ENCODE measurements at regions not wholly inside any gene's neighbourhood (a gene's known extent, or its start where the extent isn't known, plus 50 kb on each side); places are given as distances from the start of the nearest gene placed in this dataset.

DNA sequence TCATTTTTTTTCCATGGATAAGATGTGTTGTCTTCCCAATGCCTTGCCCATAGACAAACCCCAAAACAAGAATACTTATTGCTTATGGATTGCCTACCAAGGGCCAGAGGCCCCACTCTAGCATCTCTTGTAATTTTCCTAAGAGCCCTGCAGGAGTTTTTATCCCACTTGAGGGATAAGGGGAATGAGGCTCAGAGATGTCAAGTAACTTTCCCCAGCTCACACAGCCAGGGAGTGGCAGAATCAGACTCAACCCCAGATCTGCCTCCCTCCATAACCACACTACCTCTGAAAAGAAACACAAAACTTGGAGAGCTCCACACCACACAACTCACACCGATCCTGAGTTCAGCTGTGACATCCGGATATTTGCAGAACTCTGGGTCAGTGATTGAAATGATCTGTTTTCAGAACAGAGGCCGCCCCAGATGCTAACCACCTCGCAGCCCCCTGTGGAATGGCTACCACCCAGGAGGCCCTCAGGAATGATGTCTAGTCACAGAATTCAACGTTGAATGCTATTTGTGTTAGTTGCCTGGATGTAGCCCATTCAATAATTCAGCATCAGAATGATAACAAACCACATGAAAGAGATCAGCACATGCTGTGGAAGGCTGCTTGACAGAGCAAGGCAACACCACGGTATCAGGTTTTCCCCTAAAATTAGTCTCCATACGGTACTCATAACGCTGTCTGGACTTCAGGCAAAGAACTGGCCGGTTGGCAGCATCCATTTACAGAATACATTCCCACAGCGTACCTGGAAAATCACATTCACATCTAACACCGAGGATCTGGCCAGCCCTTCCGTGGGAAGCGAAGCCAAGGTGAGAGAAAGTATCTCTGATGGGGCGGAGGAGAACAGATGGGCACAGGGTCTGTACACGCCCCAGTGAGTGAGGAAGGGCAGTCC lies 231.9 kb downstream of the TOMM20 start:
- Mint-ChIP-seq H3K4me1 (no peaks in the 10 kb centered on the region), H3K27me3 (no peaks in the 10 kb centered on the region), H3K27ac (no peak overlapping the region), H3K9me3 (ENCODE audit: insufficient read depth) (no peaks in the 10 kb centered on the region), H3K4me3 (no peak overlapping the region)
- ATAC-seq (ENCODE audit: low read depth) (no peak), DNase-seq (no peak)
- Histone ChIP-seq H3K27me3 (replicated peaks in 1 of 4; ENCODE audit: control extremely low read depth in 1 of 4, control insufficient read depth in 3 of 4, insufficient read depth in 4 of 4, low read length in 3 of 4) (no peaks in the 10 kb centered on the region), H3K9me3 (ENCODE audit: control extremely low read depth in 1 of 3, control insufficient read depth in 2 of 3, insufficient read depth in 1 of 3, low read length in 2 of 3) (no peaks in the 10 kb centered on the region), H3K36me3 (replicated peaks in 1 of 2; ENCODE audit: control extremely low read depth in 1 of 2, control insufficient read depth in 1 of 2, extremely low read depth in 1 of 2, insufficient read depth in 2 of 2, low read length in 1 of 2) (no peaks in the 10 kb centered on the region), H3K27ac (ENCODE audit: low read length in 2 of 2) (no peak overlapping the region), H4K20me1 (ENCODE audit: control insufficient read depth, insufficient read depth, low read length, poor library complexity, severe bottlenecking) (no peaks in the 10 kb centered on the region), H3K4me3 (ENCODE audit: control extremely low read depth in 1 of 5, extremely low read depth in 1 of 5, insufficient read depth in 1 of 5, low read depth in 2 of 5, low read length in 4 of 5) (no peak overlapping the region), H2AFZ (ENCODE audit: insufficient read depth, low read depth, low read length, poor library complexity, severe bottlenecking) (no peak overlapping the region), H3K9ac (ENCODE audit: low read length) (no peak overlapping the region), H3K4me2 (replicated peaks; ENCODE audit: low read depth, low read length, poor library complexity, severe bottlenecking) (no peak overlapping the region), H3K79me2 (ENCODE audit: control insufficient read depth, insufficient read depth, low read length) (no peaks in the 10 kb centered on the region), H3K4me1 (ENCODE audit: control insufficient read depth in 2 of 2, insufficient read depth in 2 of 2, low read length in 2 of 2) (no peaks in the 10 kb centered on the region)
- intact Hi-C loops (cut with micrococcal nuclease), result no loop called here
- no peak for TF ChIP-seq EZH2 (IDR thresholded peaks at IDR 0.05; ENCODE audit: borderline replicate concordance, insufficient read depth, low read depth, low read length, poor library complexity, severe bottlenecking)
- TF ChIP-seq, protein P1, sequence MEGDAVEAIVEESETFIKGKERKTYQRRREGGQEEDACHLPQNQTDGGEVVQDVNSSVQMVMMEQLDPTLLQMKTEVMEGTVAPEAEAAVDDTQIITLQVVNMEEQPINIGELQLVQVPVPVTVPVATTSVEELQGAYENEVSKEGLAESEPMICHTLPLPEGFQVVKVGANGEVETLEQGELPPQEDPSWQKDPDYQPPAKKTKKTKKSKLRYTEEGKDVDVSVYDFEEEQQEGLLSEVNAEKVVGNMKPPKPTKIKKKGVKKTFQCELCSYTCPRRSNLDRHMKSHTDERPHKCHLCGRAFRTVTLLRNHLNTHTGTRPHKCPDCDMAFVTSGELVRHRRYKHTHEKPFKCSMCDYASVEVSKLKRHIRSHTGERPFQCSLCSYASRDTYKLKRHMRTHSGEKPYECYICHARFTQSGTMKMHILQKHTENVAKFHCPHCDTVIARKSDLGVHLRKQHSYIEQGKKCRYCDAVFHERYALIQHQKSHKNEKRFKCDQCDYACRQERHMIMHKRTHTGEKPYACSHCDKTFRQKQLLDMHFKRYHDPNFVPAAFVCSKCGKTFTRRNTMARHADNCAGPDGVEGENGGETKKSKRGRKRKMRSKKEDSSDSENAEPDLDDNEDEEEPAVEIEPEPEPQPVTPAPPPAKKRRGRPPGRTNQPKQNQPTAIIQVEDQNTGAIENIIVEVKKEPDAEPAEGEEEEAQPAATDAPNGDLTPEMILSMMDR (IDR thresholded peaks at IDR 0.05), result no peak
- WGBS (ENCODE audit: insufficient coverage), result 98% methylated on average over 10 of the region's 15 CpGs
- CTCF ChIA-PET, result no interaction called here
- POLR2A ChIA-PET, result no interaction called here
